ENCODE measurements at regions not wholly inside any gene's neighbourhood (a gene's known extent, or its start where the extent isn't known, plus 50 kb on each side); places are given as distances from the start of the nearest gene placed in this dataset.
"Not testable (repeated sequence)": the region's sequence is repeated elsewhere in the genome, so short reads cannot be mapped to it uniquely, and the experiment has no call there.

GRCh38 chr2:118747637-118748036 is 99.8 kb downstream of the EN1 start:
- Histone ChIP-seq H3K4me1 (ENCODE audit: insufficient read depth, low read length, severe bottlenecking) (no peaks in the 10 kb centered on the region), H3K9me2 (ENCODE audit: low read depth, low read length) (no peaks in the 10 kb centered on the region), H2AFZ (ENCODE audit: low read length) (no peak overlapping the region), H3K27me3 (ENCODE audit: insufficient read depth, low read length) (no peaks in the 10 kb centered on the region), H3K36me3 (ENCODE audit: insufficient read depth, low read length) (no peaks in the 10 kb centered on the region), H3K9me3 (ENCODE audit: low read length) (no peaks in the 10 kb centered on the region), H3K27ac (ENCODE audit: low read depth, low read length, poor library complexity, severe bottlenecking) (no peak overlapping the region), H3K79me2 (ENCODE audit: insufficient read depth, low read length) (no peaks in the 10 kb centered on the region), H3K4me2 (ENCODE audit: low read length) (no peak overlapping the region), H3K9ac (ENCODE audit: low read length) (no peak overlapping the region), H3F3A (ENCODE audit: insufficient read depth, low read length) (no peaks in the 10 kb centered on the region), H4K20me1 (ENCODE audit: insufficient read depth, low read length) (no peaks in the 10 kb centered on the region), H3K4me3 (ENCODE audit: low read depth, low read length, poor library complexity, severe bottlenecking) (no peak overlapping the region)
- no peak for TF ChIP-seq CTCF (IDR thresholded peaks at IDR 0.05; ENCODE audit: low read length)
- no peak for TF ChIP-seq EZH2 (IDR thresholded peaks at IDR 0.05; ENCODE audit: borderline replicate concordance, low read length)

GRCh38 chr2:118747066-118747465 is 100.4 kb downstream of the EN1 start:
- Histone ChIP-seq H3K36me3 (ENCODE audit: insufficient read depth, low read length) (no peaks in the 10 kb centered on the region), H3K9me3 (ENCODE audit: low read length) (no peaks in the 10 kb centered on the region), H3K4me1 (ENCODE audit: insufficient read depth, low read length, severe bottlenecking) (no peaks in the 10 kb centered on the region), H3K27me3 (ENCODE audit: insufficient read depth, low read length) (no peaks in the 10 kb centered on the region), H3K79me2 (ENCODE audit: insufficient read depth, low read length) (no peaks in the 10 kb centered on the region), H4K20me1 (ENCODE audit: insufficient read depth, low read length) (no peaks in the 10 kb centered on the region), H2AFZ (ENCODE audit: low read length) (no peak overlapping the region), H3K4me2 (ENCODE audit: low read length) (no peak overlapping the region), H3K9ac (ENCODE audit: low read length) (no peak overlapping the region), H3F3A (ENCODE audit: insufficient read depth, low read length) (no peaks in the 10 kb centered on the region), H3K4me3 (ENCODE audit: low read depth, low read length, poor library complexity, severe bottlenecking) (no peak overlapping the region), H3K9me2 (ENCODE audit: low read depth, low read length) (no peaks in the 10 kb centered on the region), H3K27ac (ENCODE audit: low read depth, low read length, poor library complexity, severe bottlenecking) (no peak overlapping the region)
- TF ChIP-seq CTCF (IDR thresholded peaks at IDR 0.05; ENCODE audit: low read length) (no peak), EZH2 (IDR thresholded peaks at IDR 0.05; ENCODE audit: borderline replicate concordance, low read length) (no peak)

- not testable (repeated sequence) for H3F3A ChIP-seq (ENCODE audit: insufficient read depth, low read length); H3K36me3 ChIP-seq (ENCODE audit: insufficient read depth, low read length); H3K27me3 ChIP-seq (ENCODE audit: insufficient read depth, low read length); H3K4me2 ChIP-seq (ENCODE audit: low read length); H3K79me2 ChIP-seq (ENCODE audit: insufficient read depth, low read length); H3K9ac ChIP-seq (ENCODE audit: low read length); H3K4me3 ChIP-seq (ENCODE audit: low read depth, low read length, poor library complexity, severe bottlenecking); H3K4me1 ChIP-seq (ENCODE audit: insufficient read depth, low read length, severe bottlenecking); H2AFZ ChIP-seq (ENCODE audit: low read length); H3K27ac ChIP-seq (ENCODE audit: low read depth, low read length, poor library complexity, severe bottlenecking); H3K9me3 ChIP-seq (ENCODE audit: low read length); H3K9me2 ChIP-seq (ENCODE audit: low read depth, low read length); H4K20me1 ChIP-seq (ENCODE audit: insufficient read depth, low read length)
Measured at GRCh38 chr2:118744682-118745181, 102.7 kb downstream of the EN1 start.

- Histone ChIP-seq H3K4me3 (ENCODE audit: low read depth, low read length, poor library complexity, severe bottlenecking) (no peak overlapping the region), H3K9me2 (ENCODE audit: low read depth, low read length) (no peaks in the 10 kb centered on the region), H3K4me1 (ENCODE audit: insufficient read depth, low read length, severe bottlenecking) (no peaks in the 10 kb centered on the region), H3K4me2 (ENCODE audit: low read length) (no peak overlapping the region), H3K27me3 (ENCODE audit: insufficient read depth, low read length) (no peaks in the 10 kb centered on the region), H2AFZ (ENCODE audit: low read length) (no peak overlapping the region), H3K27ac (ENCODE audit: low read depth, low read length, poor library complexity, severe bottlenecking) (no peak overlapping the region), H3K9ac (ENCODE audit: low read length) (no peak overlapping the region), H3K9me3 (ENCODE audit: low read length) (no peaks in the 10 kb centered on the region), H4K20me1 (ENCODE audit: insufficient read depth, low read length) (no peaks in the 10 kb centered on the region), H3F3A (ENCODE audit: insufficient read depth, low read length) (no peaks in the 10 kb centered on the region), H3K36me3 (ENCODE audit: insufficient read depth, low read length) (no peaks in the 10 kb centered on the region), H3K79me2 (ENCODE audit: insufficient read depth, low read length) (no peaks in the 10 kb centered on the region)
- TF ChIP-seq EZH2 (IDR thresholded peaks at IDR 0.05; ENCODE audit: borderline replicate concordance, low read length) = no peak
- no peak for TF ChIP-seq CTCF (IDR thresholded peaks at IDR 0.05; ENCODE audit: low read length)
Measured at GRCh38 chr2:118738524-118739308, 108.7 kb downstream of the EN1 start.
